ENCODE measurements at regions not wholly inside any gene's neighbourhood (a gene's known extent, or its start where the extent isn't known, plus 50 kb on each side); places are given as distances from the start of the nearest gene placed in this dataset.

DNA sequence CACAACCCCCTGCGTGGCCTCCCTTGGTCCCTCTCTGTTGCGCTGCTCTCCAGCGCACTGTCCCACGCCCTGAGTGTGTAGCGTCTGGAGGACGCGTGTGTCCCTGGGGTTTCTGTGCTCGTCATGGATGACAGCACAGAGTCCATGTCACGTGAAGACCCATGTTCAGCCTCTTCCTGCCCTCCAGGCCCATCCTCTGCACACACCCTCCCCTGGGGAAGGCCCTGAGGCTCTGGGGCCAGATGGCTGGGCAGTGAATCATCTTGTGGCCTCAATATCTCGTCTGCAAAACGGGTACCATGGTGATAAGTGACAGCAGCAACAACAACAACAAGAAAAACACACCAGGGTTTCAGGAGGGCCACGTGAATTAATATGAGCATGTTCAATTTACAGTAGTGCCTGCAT, 71.5 kb upstream of the ARHGEF7 start:
- H3K27me3 Mint-ChIP-seq (ENCODE audit: insufficient read depth, unreplicated experiment): peaks cover 33% of the 10 kb centered on the region
- TF ChIP-seq, protein P1, sequence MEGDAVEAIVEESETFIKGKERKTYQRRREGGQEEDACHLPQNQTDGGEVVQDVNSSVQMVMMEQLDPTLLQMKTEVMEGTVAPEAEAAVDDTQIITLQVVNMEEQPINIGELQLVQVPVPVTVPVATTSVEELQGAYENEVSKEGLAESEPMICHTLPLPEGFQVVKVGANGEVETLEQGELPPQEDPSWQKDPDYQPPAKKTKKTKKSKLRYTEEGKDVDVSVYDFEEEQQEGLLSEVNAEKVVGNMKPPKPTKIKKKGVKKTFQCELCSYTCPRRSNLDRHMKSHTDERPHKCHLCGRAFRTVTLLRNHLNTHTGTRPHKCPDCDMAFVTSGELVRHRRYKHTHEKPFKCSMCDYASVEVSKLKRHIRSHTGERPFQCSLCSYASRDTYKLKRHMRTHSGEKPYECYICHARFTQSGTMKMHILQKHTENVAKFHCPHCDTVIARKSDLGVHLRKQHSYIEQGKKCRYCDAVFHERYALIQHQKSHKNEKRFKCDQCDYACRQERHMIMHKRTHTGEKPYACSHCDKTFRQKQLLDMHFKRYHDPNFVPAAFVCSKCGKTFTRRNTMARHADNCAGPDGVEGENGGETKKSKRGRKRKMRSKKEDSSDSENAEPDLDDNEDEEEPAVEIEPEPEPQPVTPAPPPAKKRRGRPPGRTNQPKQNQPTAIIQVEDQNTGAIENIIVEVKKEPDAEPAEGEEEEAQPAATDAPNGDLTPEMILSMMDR (IDR thresholded peaks at IDR 0.05; ENCODE audit: unreplicated experiment): no peak
- POLR2A ChIA-PET: interaction anchor here (0.6 to 1.3 kb wide), 4 partner anchors 9 to 102 kb away, joined by 3 to 4 read pairs (median 3); no protein-coding TSS in a partner anchor
- no TSS peak for BruUV-seq (replicated peaks)
- H3K9me3 Mint-ChIP-seq (ENCODE audit: unreplicated experiment): peaks cover 10% of the 10 kb centered on the region
- CTCF ChIA-PET: interaction anchor here (2.2 kb wide), 1 partner anchor 24 kb away, joined by 5 read pairs; no protein-coding TSS in a partner anchor
- H3K4me3 Mint-ChIP-seq (ENCODE audit: unreplicated experiment): no peak overlapping the region
- intact Hi-C loops (cut with micrococcal nuclease): no loop called here
- no peaks in the 10 kb centered on the region for H3K36me3 Mint-ChIP-seq (ENCODE audit: insufficient read depth, unreplicated experiment)
- peaks cover 14% of the 10 kb centered on the region for H3K4me1 Mint-ChIP-seq (ENCODE audit: insufficient read depth, unreplicated experiment)
- H3K27ac Mint-ChIP-seq (ENCODE audit: low read depth, unreplicated experiment): no peak overlapping the region
- no peak for DNase-seq (ENCODE audit: unreplicated experiment)

DNA sequence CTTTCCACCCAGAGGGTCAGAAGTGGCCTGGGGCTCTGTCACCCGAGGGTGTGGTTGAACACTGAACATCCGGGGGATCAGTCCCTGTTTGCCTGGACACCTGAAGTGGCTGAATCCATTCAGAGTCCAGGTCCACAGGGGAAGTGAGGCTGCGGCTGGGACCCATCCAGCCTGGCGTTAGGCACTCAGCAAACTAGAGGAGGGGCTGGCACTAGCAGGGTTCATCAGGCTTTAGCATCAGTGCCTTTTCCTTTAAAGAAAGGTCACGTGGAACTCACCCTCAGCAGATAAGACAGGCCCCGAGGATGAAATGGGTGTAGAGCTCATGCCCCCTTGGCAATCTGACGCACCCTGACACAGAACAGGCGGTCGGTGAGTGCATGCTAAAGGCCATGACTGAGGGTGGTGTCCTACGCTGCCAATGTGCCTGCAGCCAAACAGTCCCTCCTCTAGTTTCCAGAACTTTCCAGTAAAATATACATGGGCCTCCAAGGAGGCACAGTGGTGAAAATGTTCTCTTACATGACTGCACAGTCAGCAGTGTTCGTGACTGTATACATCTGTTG, 72.4 kb upstream of the ARHGEF7 start:
- ChIA-PET POLR2A (interaction anchor here (1.3 kb wide), 1 partner anchor 101 kb away, joined by 3 read pairs; no protein-coding TSS in a partner anchor), CTCF (interaction anchor here (2.2 kb wide), 1 partner anchor 25 kb away, joined by 5 read pairs; no protein-coding TSS in a partner anchor)
- no TSS peak for BruUV-seq (replicated peaks)
- intact Hi-C loops (cut with micrococcal nuclease): no loop called here
- Mint-ChIP-seq H3K27me3 (ENCODE audit: insufficient read depth, unreplicated experiment) (peaks cover 42% of the 10 kb centered on the region), H3K9me3 (ENCODE audit: unreplicated experiment) (peaks cover 10% of the 10 kb centered on the region), H3K4me3 (ENCODE audit: unreplicated experiment) (no peak overlapping the region), H3K36me3 (ENCODE audit: insufficient read depth, unreplicated experiment) (no peaks in the 10 kb centered on the region), H3K27ac (ENCODE audit: low read depth, unreplicated experiment) (no peak overlapping the region), H3K4me1 (ENCODE audit: insufficient read depth, unreplicated experiment) (peaks cover 14% of the 10 kb centered on the region)
- TF ChIP-seq, protein P1 (IDR thresholded peaks at IDR 0.05; ENCODE audit: unreplicated experiment): no peak
- no peak for DNase-seq (ENCODE audit: unreplicated experiment)

DNA sequence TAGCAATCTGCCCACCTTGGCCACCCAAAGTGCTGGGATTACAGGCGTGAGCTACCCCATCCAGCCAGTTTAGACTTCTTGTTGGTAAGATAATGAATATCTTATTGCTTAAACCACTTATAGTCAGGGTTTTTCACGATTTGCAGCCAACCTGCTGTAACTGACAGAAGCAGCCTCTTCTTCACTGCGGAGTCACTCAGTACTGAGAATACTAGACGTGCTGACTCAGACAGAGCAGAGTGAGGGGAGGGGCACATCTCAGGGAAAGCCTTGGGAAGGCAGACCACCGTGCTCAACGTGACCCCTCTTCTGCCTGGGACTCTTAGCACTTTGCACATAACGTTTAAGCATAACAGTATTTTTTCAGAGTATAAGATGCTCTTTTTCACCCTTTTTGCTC, 74.3 kb upstream of the ARHGEF7 start:
- intact Hi-C loops (cut with micrococcal nuclease): no loop called here
- Mint-ChIP-seq H3K4me1 (ENCODE audit: insufficient read depth, unreplicated experiment) (peaks cover 9% of the 10 kb centered on the region), H3K36me3 (ENCODE audit: insufficient read depth, unreplicated experiment) (no peaks in the 10 kb centered on the region), H3K27me3 (ENCODE audit: insufficient read depth, unreplicated experiment) (peaks cover 49% of the 10 kb centered on the region), H3K27ac (ENCODE audit: low read depth, unreplicated experiment) (no peak overlapping the region), H3K4me3 (ENCODE audit: unreplicated experiment) (no peak overlapping the region), H3K9me3 (ENCODE audit: unreplicated experiment) (peaks cover 10% of the 10 kb centered on the region)
- TF ChIP-seq, protein P1 (IDR thresholded peaks at IDR 0.05; ENCODE audit: unreplicated experiment): no peak
- DNase-seq (ENCODE audit: unreplicated experiment): no peak
- ChIA-PET CTCF (no interaction called here), POLR2A (no interaction called here)
- no TSS peak for BruUV-seq (replicated peaks)

DNA sequence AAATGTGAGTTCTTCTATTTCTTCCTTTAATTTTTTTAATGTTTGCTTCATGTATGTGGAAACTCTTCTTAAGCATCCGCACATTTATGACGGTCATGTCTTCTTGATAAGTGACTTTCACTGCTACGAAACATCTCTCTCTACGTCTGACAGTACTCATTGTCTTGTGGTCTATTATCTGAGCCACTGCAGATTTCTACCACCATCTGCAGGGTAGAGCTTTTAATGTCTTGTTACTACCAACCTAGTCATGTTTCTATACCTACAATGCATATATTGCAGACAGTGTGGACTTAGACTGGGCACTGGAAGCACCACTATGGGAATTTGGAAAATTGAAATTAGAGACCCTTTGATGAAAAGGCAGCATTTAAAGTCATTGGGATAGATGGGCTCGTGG, 75.4 kb upstream of the ARHGEF7 start:
- ChIA-PET POLR2A (no interaction called here), CTCF (interaction anchor here (1.1 kb wide), 1 partner anchor 72 kb away, joined by 3 read pairs; no protein-coding TSS in a partner anchor)
- H3K9me3 Mint-ChIP-seq (ENCODE audit: unreplicated experiment): peaks cover 10% of the 10 kb centered on the region
- no peak overlapping the region for H3K27ac Mint-ChIP-seq (ENCODE audit: low read depth, unreplicated experiment)
- peaks cover 9% of the 10 kb centered on the region for H3K4me1 Mint-ChIP-seq (ENCODE audit: insufficient read depth, unreplicated experiment)
- no TSS peak for BruUV-seq (replicated peaks)
- DNase-seq (ENCODE audit: unreplicated experiment): no peak
- H3K27me3 Mint-ChIP-seq (ENCODE audit: insufficient read depth, unreplicated experiment): peaks cover 49% of the 10 kb centered on the region
- no peak overlapping the region for H3K4me3 Mint-ChIP-seq (ENCODE audit: unreplicated experiment)
- intact Hi-C loops (cut with micrococcal nuclease): loop anchor here (10.0 kb wide), 1 partner anchor 445 kb away; no protein-coding TSS in a partner anchor
- TF ChIP-seq, protein P1 (IDR thresholded peaks at IDR 0.05; ENCODE audit: unreplicated experiment): no peak
- no peaks in the 10 kb centered on the region for H3K36me3 Mint-ChIP-seq (ENCODE audit: insufficient read depth, unreplicated experiment)
